Activated CD4-positive, alpha-beta T cell treated with anti-CD3 and anti-CD28 coated beads for 24 hours (primary cell): ENCODE measurements at regions not wholly inside any gene's neighbourhood (a gene's known extent, or its start where the extent isn't known, plus 50 kb on each side); places are given as distances from the start of the nearest gene placed in this dataset.

Source experiments
- DNase-seq, 2 donors: peaks; one replicate each; pipeline ENCODE4 v3.0.0-alpha.2; 2020; ENCODE audit warnings: low read depth in 2 of 2

DNA sequence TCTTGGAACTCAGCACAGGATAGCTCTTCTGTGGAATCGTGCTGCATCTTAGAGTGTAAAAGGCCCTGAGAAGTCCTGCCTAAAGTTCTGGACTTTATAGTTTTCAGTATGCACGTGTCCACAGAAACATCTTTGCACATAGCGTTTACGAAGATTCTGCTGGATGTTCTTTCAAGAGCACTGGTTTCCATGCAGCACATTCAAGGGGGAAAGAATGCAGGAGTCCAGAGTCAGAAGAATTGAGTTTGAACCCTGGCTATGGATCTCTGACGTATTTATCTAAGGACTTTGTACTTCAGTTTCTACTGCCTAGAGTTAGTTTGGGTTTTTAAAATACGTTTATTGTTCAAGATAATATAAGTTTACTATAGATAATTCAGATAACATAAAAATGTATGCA, 282.8 kb upstream of the ZMIZ1 start:
- DNase-seq = no peak

DNA sequence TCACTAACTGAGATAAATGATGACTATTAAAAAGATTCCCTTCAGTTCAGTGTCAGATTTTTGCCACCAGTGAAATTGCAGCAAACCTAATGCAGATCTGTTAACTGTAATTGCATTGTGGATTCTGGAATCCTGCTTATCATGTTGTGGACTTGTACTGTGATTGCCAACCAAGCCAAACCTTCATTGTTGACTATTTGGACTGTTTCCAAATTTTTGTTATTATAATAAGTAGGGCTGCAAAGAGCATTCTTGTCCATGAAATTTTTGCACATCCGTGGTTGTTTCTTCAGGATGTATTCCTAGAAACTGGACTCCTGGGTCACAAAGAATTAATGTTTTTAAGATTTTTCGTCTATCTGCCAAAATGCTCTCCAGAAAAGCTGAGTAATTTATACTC, 281.6 kb upstream of the ZMIZ1 start:
- DNase-seq = no peak

DNA sequence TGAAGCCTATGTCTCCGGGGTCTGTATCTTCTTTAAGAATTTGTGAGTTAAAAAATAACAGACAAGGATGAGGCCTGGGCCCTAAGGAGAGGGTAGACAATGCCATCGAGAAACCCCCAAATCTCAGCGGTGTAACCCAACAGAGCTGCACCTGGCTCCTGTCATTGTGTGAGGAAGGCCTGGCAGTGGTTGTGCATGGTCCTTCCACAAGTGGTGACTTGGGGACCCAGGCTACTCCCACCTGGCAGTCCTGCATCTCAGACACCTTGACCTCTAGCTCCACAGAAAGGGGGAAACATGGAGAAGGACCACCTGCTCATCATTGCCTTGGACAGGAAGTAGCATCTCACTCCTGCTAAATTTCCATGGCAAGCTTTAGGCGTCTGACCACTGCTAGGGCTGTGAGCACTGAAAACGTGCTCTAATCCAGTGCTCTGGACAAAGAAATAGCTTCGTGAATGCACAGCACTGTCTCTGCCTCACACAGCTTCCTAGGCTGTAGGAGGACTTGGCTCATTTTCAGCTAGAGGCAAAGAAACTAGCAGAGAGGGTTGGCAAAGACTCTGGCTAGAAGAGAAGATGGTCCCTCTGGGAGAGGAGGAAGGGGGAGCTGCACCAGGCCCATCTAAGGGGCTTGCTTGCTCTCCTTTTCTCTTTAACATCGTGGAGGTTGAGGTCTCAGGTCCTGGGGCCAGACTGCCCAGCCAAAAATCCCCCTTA, 273.9 kb upstream of the ZMIZ1 start:
- DNase-seq = no peak

DNA sequence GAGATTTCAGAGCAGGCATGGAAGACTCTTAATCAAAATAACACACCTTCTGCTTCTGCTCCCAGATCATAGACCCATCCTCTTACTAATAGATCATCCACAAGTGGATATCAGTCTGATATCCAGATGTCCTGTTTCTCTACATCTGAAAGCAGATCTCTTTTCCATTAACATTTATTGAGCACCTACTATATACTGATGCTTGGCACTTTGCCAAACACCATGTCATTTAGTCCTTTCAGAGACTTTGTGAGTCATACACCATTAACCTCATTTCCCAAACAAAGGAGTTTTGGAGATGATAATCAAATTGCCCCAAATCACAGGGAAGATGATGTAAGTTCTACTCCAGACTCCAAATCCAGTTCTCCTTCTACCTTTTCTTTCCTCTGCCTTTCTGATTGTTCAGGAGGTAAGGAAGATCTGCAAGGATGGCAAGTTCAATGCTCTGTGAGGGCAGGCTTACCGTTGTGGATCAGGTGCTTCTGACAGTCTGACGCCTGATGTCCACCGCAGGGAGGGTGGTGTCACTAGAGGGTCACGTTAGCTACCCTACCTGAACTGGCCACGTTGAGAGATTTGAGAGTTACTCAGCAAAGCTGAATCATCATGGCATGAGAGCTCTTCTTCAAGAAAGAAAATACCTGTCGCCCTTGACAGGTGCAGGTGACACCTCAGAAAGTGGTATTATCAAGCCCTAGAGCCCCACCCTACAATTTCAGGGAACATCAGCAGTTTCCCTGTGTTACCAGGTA, 269.6 kb upstream of the ZMIZ1 start:
- no peak for DNase-seq

DNA sequence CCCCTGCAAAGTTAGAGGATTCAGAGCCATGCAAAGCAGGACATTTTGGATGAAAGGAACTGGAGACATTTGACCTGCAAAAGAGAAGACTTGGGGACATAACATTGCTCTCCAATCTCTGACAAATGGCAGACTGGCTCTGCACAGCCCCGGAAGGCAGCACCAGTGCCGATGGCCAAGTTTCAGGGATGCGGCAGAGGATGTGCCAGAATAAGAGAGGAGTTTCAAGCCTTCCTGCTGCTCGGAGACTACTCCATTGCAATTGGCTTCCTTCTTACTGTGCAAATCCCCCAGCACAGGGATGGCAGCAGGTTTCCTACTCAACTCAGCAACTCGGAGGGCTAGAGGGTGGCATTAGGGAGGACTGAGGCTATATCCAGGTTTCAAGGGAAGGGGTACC, 268.8 kb upstream of the ZMIZ1 start:
- no peak for DNase-seq

DNA sequence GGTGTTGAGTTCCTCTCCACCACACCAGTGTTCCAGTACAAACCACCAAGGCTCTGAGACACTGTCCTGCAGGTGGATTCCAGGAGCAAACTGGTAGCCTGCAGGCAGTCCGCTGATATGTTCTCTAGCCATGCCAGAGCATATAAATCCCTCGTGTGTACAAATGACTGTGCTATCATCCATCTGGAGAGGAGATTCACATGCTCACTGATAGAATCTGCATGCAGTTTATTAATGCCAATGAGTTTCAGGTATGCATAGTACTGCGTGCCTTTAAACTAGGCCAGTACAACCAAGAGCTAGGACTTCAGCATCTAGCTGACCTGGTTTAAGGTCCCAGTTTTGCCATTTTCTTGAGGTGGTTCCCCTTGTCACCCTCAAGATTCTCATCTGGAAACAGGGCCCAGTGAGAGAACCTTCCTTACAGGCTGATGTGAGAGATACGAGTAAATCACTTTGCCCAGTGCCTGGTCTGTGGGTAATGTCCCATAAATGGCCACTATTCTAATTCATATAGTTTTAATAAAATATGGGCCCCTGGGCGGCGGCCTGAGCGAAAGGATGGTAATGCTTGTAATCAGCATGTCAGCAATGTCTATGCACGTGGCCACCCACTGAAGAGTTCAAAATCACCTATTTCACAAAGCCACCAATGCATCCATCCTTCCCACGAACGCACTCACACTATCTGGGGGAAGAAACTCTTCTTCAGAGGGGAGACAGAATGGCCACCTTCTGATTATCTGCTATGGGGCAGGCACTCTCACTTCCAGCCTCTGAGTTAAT, 268.0 kb upstream of the ZMIZ1 start:
- DNase-seq = no peak

DNA sequence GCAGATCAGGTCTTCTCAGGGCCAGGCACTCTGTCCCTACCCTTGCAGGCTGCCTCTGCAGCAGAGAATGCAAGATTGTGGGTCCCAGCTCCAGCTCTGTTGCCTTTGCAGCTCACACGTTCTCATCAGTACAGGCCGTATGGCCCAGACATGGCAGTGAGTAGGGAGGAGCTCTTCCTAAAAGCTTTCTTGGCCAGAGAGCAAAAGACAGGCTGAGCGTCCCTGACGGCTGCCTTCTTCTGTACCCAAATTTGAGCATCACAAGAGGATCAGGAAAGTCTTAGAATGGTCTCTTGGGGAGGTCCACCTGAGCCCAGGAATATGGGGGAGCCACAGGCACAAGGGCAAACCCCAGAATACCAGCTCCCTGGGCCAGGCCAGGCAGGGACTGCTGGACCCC, 266.3 kb upstream of the ZMIZ1 start:
- DNase-seq = no peak

DNA sequence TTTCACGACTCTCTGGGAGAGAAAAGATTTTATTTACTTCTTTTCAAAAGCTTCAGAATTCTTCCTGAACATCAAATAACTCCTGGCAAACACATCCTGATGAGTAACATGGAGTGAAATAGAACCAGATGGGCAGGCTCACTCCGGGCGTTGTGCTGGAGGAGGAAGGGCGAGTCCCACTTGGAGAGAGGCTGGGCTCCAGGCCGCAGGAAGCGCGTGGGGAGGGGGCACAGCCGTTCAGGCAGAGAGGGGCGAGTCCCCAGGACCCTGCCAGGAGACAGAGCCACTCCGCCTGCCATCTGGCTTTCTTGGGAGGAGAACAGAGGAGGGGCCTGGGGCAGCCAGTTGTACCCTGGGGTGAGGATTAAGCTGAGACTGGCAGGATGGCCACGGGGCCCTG, 265.9 kb upstream of the ZMIZ1 start:
- no peak for DNase-seq

DNA sequence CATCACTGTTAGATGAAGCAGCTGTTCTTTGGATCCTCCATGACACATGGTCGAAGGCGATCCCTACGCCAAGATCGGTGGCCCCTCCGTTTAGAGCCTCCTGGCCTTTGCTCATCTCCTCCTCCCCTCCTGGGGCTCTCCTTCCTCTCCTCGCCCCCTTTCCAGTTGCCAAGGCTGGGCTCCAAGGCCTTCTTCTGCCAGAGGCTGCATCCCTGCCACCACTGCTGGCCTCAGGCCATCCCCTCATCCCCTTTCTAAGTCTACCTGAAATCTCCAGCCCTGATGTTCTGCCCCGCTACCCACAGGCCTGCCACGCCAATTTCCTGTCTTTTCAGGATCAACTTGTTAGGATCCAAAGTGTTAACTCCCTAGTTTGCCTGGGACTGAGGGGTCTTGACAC, 265.1 kb upstream of the ZMIZ1 start:
- no peak for DNase-seq

DNA sequence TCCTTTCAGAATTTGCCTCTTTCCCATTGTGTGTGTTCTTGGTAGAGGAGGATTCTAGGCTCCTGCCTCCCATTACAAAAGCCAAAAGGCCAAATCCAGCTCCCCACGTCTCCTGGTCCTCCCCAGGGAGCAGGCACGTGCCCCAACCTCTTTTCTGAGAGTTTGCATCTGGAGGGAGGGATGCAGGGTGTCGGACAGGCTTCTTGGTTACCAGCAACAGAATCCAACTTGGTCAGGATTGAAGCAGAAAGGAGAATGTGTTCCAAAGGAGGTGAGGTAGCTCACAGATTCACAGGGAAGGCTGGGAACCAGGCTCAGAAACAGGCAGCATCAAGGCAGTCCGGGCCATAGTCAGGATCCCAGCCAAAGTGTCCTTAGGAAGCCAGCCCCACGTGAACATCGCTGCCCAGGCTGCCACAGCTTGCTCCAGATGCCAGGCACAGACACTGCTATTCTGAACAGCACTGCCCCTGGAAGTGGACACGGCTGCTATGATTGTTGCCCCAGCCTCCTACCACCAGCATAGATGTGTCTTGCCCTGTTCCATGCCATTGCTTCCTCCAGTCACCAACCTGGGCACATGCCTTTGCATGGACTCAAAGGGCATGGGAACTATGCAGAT, 264.2 kb upstream of the ZMIZ1 start:
- DNase-seq = no peak

DNA sequence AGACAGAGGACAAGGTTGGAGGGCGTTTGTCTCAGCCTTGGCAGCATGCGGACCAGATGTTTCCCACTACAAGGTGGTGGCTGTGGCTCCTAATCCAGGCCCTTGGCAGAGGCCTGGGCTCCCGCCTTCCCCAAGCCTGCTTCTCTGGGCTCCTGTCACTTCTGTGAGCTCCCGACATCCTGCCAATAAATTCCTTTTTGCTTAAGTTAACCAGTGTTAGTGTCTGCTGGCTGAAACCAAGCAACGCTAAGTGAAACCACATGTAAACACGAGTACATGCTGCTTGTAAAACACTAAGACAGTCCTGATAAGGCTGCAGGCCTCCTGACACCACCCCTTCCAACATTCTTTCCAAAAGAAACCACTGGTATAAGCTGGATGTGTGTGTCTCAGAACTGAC, 263.6 kb upstream of the ZMIZ1 start:
- no peak for DNase-seq

DNA sequence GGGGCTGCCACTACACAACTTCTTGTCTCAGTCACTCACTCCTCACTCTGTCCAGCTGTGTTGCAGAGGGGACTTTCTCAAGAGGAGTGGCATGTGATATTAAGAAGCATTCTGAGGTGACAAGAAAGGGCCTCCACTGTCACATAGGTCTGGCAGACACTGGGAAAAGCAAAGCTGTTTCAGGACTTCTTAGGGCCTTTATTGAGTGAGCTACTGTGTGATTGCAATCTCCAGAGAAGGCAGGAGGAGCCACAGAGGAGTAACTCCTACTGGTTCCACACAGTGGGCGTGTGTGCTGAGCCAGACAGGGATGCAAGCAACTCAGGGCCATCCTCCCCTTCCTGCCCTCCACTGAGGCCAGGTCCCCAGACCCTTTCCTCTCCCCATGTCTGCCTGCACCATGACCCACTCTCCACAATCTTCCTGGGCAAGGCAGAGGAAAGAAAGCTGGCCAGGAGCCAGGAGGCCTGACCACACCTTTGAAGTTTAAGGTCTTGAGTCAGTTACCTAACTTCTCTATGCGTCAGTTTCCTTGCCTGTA, 262.0 kb upstream of the ZMIZ1 start:
- DNase-seq = no peak

DNA sequence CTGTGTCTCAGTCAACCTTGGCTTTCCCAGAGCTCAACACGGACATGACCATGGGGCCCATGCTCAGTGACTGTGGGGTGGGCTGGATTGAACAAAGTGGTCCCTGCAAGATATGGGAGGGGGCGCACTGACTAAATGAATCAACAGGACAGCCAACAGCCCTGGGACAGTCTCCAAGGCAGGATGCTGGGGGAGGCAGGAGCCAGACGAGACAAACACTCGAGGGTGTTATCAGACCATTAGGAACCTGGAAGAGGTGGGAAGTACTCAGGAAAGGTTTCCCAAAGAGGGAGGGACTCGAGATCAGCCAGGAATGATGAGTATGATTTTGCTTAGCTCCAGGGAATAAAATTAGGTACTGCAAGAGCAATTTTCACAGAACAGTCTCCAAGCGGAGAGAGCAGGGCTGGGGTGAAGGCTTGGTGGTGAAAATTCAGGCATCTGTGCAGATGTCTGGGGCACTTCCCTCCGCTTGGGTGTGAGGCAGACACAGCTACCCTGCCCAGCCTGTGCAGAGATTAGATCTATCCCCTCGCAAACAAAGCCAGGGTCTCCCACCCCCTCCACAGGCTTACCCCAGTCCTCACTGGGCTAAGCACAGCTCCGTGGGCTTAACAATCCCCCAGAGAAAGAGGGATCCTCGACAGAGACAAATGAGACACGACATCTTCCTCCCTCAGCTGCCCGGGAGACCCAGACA, 261.1 kb upstream of the ZMIZ1 start:
- no peak for DNase-seq

DNA sequence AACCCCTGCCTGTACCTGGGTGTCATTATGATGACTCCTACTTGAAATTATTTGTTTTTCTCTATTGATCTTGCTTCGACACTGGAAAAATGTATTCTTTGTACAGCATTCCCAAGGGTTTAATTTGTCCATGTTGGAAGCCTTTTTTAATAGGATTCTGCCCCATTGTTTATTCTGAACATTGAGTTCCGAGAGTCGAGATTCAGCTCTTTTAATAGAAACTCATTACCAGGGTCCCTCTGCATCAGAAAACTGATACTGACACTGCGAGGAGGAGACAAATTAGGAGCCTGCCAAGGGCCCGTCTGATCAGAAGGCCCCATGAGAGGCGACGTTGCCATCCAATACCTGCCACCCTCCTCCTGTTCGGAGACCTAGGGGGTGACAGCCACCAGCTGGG, 260.5 kb upstream of the ZMIZ1 start:
- no peak for DNase-seq

DNA sequence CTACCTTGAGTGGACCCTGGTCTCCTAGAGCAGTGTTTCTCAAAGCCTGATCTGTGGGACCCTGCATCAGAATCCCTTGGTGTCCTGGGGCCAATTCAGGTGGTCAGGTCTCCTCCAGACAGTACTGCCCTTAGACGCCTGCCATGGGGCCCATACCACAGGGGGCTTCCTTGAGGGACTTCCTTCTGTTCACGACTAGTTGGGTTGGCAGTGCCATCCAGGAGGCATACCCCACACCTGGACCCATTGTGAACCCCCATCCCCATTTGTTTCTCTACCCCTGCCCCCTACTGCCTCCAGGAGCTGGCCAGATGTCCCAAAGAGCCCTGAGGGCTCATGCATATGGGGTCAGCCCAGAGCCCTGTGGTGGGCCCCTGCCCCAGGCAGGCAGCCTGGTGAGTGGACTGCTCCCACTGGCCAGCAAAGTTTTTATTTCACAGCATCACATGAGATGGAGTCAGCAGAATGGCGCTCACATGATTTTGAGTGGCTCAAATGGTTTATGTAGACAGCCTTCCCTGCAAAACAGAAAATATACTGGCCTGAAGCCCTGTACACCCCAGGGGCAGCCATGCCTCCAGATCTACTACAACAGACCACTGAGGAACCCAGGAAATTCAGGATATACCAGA, 259.9 kb upstream of the ZMIZ1 start:
- DNase-seq = no peak

DNA sequence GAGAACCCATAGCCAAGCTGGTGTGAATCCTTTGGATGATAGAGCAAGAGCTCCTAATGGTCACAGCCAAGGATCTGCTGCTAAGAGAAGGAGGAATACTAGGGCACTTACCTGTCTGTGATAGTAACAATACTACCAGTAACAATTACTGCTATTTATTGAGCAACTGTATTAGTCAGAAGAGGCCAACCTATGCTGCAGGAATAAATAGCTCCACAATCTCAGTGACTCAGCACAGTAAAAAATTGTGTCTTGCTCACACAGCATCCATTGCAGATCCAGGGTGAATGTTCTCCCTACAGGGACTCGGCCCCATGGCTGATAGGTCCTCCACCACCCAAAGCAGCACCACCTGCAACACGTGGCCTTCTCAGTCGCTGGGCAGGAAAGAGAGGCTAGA, 257.6 kb upstream of the ZMIZ1 start:
- DNase-seq = no peak

DNA sequence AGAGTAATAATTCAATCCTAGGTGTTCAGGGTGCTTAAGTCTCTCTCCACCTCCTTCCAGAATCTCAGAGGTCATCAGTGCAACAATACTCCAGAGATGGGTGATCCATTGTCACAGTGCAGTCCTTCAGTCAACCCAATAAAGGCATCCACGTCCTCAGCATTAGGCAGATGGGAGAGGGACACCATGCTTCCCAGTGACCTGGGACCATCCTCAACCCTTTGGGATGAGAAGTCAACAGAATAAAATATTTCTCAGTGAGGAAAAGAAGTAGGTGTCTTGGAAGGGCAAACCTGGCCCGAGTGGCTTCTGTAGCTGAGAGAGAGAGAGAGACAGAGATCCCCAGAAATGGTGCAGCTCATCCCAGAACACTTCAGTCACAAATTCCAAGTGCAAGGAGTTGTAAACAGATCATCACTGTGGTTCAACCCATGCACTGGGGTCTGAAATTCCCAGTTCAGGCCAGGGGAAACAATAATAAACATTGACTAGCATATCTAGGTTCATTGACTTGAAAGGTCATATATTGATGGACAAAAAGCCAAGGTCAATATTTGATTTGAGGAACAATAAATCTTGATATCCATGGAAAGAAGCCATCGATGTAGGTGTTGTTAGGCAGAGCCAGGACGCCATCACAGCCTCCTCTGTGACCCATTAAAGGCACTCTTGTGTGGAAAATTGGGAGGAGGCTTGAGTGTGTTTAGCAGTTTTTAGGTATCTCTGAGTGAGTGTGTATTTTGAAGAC, 256.0 kb upstream of the ZMIZ1 start:
- DNase-seq = no peak

DNA sequence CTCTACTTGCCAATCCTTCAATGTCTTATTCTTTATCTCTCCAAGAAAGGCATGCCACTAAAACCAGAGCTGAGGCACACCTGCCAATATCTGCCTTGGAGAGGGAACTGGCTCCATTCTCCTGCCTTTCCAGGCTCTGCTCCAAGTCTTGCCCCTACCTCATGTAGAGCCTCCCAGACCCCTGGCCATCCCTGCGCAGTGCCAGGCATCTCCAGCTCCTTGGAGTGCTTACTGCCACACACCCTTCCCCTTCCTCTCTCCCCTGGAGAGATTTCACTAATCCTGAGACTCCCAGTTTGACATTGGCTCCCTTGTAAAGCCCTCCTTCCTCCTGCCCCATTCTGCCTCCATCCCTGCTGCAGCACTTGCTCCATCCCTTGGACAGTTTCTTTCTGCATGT, 255.2 kb upstream of the ZMIZ1 start:
- no peak for DNase-seq

DNA sequence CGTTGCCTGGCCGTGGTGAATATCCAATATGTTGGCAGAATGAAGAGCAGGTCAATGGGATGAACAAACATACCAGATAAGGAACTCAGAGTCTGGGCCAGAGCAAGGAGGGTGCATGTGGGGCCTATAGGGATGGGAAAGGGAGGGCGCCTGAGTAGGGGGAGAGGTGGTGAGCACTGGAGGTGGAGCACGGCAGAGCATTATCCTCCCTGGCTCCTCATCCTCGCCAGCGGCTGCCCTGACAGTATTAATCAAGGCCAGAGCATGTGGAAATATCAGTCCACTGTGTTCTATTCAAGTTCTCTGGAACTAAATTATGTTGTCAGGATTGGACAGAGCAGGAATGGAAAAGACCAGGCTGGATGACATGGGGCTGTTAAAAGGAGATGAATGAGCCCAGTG, 254.8 kb upstream of the ZMIZ1 start:
- DNase-seq = no peak

DNA sequence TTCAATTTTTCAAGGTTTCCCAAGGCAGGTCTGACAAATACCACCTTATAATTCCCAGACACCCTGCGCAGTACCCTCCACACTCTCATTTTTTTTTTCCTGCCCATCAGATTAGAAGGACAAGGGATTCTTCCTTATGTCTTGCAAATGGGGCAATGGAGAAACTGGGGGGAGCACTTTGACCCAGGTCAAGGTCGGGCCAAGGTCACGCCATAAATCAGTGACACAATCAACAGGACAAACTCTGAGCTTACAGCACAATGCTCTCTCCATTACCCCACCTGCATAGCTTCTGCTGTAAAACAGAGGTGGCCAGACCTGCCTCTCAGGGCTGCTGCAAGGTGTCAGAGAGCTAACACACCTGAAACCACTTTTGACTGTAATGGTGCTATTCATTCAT, 254.4 kb upstream of the ZMIZ1 start:
- DNase-seq = no peak
